Activated CD4-positive, alpha-beta T cell treated with anti-CD3 and anti-CD28 coated beads, Interleukin-2, Interleukin-6, amounts not matched to agents 100 ng/mL and 50 ng/mL, durations not matched to agents 16 hours and 8 hours (primary cell): ENCODE measurements at regions not wholly inside any gene's neighbourhood (a gene's known extent, or its start where the extent isn't known, plus 50 kb on each side); places are given as distances from the start of the nearest gene placed in this dataset.

Experiments used
- DNase-seq: peaks from one replicate; pipeline ENCODE4 v3.0.0-alpha.2; 2020

DNA sequence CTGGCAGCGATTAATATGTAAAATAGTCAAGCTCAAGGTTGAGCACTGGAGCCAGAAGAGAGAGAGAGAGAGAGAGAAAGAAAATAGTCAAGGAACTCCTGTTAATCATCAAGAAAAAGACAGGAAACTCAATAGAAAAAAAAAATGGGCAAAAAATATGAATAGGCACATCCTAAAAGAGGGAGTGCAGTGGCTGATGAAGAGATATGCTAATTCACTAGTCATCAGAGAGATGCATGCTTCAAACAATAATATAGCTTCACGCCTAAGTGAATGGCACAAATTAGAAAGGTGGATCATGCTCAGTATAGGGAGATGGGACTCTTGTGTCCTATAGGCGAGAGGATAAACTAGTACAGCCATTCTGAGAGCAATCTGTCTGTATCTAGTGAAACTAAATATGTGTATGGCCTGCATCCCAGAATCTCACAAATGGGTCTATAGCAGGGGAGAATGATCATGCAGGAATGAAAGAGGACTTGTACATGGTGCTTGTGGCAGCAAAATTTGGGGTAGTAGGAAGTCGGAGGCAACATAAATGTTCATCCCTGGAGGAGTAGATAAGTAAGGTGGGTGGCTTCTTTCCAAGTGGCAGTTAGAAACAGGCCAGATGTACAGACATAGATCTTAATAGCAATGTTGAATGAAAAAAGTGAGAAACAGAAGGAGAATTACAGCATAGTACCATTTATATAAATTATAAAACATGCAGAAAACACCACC lies 176.8 kb downstream of the VEGFA start:
- DNase-seq = no peak

DNA sequence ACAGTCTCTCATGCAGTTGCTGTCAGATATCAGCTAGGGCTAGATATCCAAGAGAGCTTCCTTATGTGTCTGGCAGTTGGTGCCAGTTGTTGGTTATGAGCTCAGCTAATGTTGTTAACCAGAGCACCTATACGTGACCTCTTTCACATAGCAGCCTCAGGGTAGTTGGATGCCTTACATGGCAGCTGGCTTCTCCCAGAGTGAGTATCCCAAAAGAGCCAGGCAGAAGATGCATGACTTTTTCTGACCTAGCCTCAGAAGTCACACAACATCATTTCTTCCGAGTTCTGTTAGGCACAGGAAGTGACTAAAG lies 175.7 kb downstream of the VEGFA start:
- no peak for DNase-seq

GRCh38 chr6:43944908-43945767 lies 175.1 kb downstream of the VEGFA start:
- no peak for DNase-seq

DNA sequence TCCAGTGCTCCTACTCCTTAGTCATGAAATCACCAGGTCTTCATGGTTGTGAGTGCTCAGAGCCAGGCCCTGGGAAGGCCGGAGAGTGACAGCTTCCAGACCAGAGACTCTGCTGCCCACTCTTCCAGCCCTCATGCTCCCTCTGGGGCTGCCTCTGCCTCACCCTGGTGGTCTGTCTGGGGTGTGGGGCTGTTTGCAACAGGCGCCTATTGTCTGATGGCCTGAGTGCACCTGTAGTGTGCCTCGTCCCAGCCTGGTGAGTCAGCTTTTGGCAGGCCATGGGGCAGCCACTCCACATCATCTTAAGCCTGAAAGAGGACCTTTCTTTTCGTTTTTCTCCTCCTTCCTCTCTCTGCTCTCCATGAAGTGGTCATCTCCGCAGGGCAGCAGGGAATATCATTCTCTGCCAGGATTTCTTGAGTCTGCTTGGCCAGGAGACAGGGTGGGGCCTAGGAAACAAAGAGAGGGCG lies 173.8 kb downstream of the VEGFA start:
- DNase-seq = no peak

- no peak for DNase-seq
These were observed 173.2 kb downstream of the VEGFA start for GRCh38 chr6:43943099-43943766.

DNA sequence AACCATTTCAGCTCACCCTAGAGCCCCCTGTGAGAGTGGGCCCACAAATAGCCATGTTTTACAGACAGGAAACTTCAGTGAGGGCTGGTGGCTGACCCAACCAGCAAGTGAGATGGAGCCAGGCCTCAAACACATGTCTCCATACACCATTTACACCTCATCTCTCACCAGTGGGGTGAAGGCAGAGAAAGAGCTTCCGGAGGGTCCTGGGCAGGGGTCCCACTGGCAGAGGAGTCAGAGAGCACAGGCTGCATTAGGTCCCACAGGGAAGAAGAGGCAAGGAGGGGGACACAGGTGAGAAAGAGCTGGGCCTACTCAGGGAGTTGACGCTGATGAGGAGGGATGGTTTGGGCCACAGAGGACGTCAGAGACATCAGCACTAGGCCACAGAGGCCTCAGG lies 172.6 kb downstream of the VEGFA start:
- no peak for DNase-seq

- DNase-seq = no peak
These were observed 172.0 kb downstream of the VEGFA start for GRCh38 chr6:43942011-43942442.

- no peak for DNase-seq
These were observed 171.2 kb downstream of the VEGFA start for GRCh38 chr6:43941174-43941573.

GRCh38 chr6:43940393-43941087 lies 170.5 kb downstream of the VEGFA start:
- no peak for DNase-seq

DNA sequence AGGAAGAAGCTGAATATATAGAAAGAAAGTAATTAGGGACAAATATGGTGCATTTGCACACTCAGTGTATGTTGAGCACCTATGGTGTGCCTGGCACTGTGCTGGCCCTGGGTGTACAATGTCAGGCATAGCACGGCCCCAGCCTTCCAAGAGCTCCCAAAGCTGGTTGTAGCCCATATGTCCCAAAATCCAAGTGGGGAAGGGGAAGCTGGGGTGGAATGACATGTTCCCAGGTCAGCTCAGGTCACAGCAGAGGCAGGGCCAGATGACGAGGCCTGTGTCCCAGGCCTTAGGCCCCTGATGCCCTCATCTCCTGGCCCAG lies 170.0 kb downstream of the VEGFA start:
- no peak for DNase-seq

DNA sequence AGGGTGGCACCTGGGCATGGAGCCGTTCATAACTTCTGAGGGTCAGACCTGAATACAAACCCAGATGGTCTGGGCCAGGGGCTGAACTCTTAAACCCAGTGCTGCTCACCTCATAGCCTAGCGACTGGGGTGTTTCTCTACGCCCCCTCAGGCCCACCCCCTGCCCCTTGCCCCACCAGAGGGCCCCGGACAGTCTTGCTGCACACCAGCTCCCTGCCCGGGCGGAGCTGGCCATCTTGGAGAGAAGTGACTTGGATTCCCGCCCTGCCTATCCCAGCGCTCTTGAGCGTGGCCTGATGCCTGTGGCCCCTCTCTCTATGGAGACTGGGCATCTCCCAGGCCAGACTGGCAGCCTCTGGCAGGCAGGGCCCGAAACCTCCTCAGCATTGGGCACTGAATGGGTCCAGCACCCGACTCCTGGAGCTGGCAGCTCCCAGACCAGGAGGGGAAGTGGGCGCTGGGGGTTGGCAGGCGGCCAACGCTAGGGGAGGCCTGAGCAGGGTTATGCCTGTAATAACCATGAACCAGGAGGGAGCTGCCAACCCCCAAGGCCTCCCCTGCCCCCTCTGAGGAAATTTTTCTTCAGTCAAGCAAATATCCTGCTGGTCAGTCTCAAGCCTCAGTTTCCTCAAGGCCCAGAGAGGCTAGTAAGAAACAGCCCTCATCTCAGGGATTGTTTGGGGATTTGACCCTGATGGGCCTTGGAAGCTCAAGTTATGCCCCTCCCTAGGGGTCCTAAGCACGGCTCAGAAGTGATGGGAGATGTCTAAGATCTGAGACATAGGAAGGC lies 169.5 kb downstream of the VEGFA start:
- no peak for DNase-seq

DNA sequence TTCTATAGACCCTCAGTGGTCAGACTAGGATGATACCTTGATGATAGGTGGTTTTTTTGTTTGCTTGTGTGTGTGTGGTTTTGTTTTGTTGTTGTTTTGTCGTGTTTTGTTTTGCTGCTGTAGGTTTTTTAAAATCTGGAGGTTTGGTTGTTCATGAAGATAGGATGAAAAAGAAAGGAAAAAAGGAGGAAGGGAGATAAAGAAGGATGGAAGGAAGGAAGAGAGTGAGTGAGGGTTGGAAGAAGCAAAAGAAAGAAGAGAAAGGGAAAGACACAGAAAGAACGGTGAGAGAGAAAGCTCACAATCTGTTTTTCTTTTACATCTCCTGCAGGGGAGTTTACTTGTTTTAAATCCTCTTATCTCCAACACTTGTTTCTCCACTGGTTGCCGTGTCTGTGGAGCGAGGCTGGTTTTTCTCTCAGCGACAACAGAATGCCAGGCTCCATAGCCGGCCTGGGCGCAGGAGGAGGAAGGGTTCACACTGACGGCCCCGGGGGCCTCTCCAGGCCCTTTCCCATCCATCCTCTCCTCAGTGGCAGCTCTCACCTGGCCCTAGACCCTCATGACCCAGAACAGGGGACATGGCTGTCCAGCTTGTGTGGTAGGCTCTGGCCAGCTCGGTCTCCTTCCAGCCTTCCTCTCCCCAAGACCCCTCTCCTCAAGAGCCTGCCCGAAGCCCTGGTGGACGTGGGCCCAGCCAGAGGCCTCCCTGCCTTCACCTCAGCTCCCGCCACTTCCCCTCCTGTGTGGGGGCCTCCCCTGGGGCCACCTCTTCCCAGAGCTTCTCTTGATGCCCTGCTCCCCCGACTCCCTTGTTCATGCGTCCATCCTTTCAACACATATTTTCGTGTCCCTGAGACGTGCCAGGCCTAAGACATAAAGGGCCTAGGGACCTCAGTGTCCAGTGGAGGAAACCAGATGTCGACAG lies 168.4 kb downstream of the VEGFA start:
- no peak for DNase-seq

DNA sequence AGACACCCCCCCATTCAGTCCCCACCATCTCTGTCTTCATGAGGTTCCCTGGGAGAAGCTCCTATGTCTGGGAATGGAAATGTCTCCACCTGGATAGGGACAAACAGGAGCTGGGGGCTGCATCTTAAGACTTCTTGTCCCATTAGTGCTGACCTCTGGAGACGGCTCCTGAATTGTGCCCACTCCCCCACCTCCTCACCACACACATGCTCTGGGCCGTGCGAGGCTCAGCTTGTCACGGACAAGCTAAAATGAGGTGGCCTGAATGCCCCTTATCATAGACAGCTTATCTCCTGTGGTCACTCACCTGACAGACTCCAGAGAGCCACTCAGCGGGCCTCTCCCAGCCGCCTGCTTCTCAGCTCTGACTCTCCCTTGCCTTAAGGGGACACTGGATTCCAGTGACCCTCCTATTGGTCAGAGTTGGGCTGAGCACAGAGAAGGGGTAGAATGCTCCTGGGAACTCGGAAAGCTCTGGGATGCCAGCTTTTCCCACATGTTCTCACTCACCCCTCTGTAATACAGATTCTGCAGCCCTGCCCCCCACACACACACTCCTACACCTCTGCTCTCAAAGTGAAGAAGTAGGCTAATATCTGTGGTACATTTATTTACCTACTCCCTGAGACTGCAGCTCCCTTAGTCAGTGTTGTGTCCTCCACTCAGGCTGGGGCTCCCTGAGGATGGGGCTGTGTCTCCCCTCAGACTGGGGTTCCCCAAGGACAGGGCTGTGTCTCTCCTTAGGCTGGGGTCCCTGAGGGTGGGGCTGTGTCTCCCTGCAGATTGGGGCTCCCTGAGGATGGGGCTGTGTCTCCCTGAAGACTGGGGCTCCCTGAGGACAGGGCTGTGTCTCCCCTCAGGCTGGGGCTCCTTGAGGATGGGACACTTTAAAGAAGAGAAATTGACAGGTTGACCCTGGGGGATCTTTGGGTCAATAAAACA lies 167.5 kb downstream of the VEGFA start:
- DNase-seq = no peak

- no peak for DNase-seq
These were observed 166.5 kb downstream of the VEGFA start for GRCh38 chr6:43936476-43936875.

- DNase-seq = no peak
These were observed 166.0 kb downstream of the VEGFA start for GRCh38 chr6:43935921-43936439.

DNA sequence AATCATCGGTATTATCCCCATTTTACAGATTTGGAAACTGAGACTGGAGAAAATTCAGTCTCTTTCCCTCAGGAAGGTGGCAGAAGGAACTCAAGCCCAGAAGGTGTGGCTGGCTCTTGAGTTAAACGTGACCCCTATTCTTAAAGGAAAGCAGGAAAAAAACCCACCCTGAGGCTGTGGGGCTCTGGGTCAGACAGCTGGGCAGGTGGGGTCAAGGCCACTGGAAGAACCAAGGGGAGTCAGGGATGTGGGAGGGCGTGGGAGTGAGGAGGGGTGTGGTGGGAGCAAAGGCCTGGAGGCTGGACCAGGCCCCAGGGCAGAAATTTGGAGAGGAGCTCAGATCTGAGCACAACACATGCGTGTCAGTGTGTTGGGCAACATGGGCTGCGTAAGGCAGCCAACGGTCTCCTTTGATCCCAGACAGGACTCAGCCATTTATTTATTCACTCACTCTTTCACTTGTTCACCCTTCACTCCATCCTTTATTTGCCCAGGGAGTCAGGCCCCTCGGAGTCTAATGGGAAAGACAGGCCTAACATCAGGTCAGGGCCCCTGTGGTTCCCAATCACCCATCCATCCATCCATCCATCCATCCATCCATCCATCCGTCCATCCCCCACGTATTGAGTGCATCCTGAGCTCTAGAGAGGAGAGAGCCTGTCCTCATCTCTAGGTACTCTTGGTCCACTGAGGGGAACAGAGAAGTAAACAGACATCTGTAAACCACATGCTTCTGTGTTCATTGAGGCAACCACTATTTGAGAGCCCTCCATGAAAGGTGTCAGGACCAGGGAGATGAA lies 165.0 kb downstream of the VEGFA start:
- no peak for DNase-seq

- no peak for DNase-seq
These were observed 164.3 kb downstream of the VEGFA start for GRCh38 chr6:43934183-43934802.

GRCh38 chr6:43933148-43933885 lies 163.3 kb downstream of the VEGFA start:
- no peak for DNase-seq
